ENCODE measurements at regions not wholly inside any gene's neighbourhood (a gene's known extent, or its start where the extent isn't known, plus 50 kb on each side); places are given as distances from the start of the nearest gene placed in this dataset.

GRCh38 chr5:143758015-143758414 is 53.9 kb upstream of the HMHB1 start:
- Histone ChIP-seq H3K9me3 (no peaks in the 10 kb centered on the region), H3K4me3 (no peak overlapping the region), H3K27me3 (no peaks in the 10 kb centered on the region), H3K36me3 (no peaks in the 10 kb centered on the region), H3K27ac (no peak overlapping the region), H3K4me1 (no peaks in the 10 kb centered on the region)
- intact Hi-C loops (cut with DNase I; ENCODE audit: low total_unique reads): no loop called here
- TF ChIP-seq POLR2A (IDR thresholded peaks at IDR 0.05) (no peak), CTCF (IDR thresholded peaks at IDR 0.05) (no peak)
- DNase-seq: no peak

- H3K27me3 ChIP-seq: no peaks in the 10 kb centered on the region
- no peaks in the 10 kb centered on the region for H3K4me1 ChIP-seq
- H3K9me3 ChIP-seq: no peaks in the 10 kb centered on the region
- H3K36me3 ChIP-seq: no peaks in the 10 kb centered on the region
- no peak for DNase-seq
- no peak overlapping the region for H3K27ac ChIP-seq
- intact Hi-C loops (cut with DNase I; ENCODE audit: low total_unique reads): no loop called here
- no peak for TF ChIP-seq POLR2A (IDR thresholded peaks at IDR 0.05)
- no peak for TF ChIP-seq CTCF (IDR thresholded peaks at IDR 0.05)
- no peak overlapping the region for H3K4me3 ChIP-seq
Measured at GRCh38 chr5:143757116-143757515, 54.8 kb upstream of the HMHB1 start.

GRCh38 chr5:143755966-143756365 is 56.0 kb upstream of the HMHB1 start:
- Histone ChIP-seq H3K4me1 (no peaks in the 10 kb centered on the region), H3K36me3 (no peaks in the 10 kb centered on the region), H3K4me3 (no peak overlapping the region), H3K27ac (no peak overlapping the region), H3K27me3 (no peaks in the 10 kb centered on the region), H3K9me3 (no peaks in the 10 kb centered on the region)
- no peak for DNase-seq
- TF ChIP-seq CTCF (IDR thresholded peaks at IDR 0.05): no peak
- TF ChIP-seq POLR2A (IDR thresholded peaks at IDR 0.05): no peak
- intact Hi-C loops (cut with DNase I; ENCODE audit: low total_unique reads): no loop called here

- intact Hi-C loops (cut with DNase I; ENCODE audit: low total_unique reads): no loop called here
- H3K9me3 ChIP-seq: no peaks in the 10 kb centered on the region
- no peaks in the 10 kb centered on the region for H3K27me3 ChIP-seq
- TF ChIP-seq POLR2A (IDR thresholded peaks at IDR 0.05): no peak
- no peak for TF ChIP-seq CTCF (IDR thresholded peaks at IDR 0.05)
- no peak overlapping the region for H3K27ac ChIP-seq
- H3K4me3 ChIP-seq: no peak overlapping the region
- H3K4me1 ChIP-seq: no peaks in the 10 kb centered on the region
- no peak for DNase-seq
- H3K36me3 ChIP-seq: no peaks in the 10 kb centered on the region
Measured at GRCh38 chr5:143752165-143752850, 59.7 kb upstream of the HMHB1 start.

GRCh38 chr5:143751342-143751741 is 60.6 kb upstream of the HMHB1 start:
- Histone ChIP-seq H3K36me3 (no peaks in the 10 kb centered on the region), H3K4me3 (no peak overlapping the region), H3K4me1 (no peaks in the 10 kb centered on the region), H3K27ac (no peak overlapping the region), H3K9me3 (no peaks in the 10 kb centered on the region), H3K27me3 (no peaks in the 10 kb centered on the region)
- no peak for DNase-seq
- TF ChIP-seq CTCF (IDR thresholded peaks at IDR 0.05) (no peak), POLR2A (IDR thresholded peaks at IDR 0.05) (no peak)
- intact Hi-C loops (cut with DNase I; ENCODE audit: low total_unique reads): no loop called here

Measured in uterus (tissue), 3 donors.